ENCODE measurements at regions not wholly inside any gene's neighbourhood (a gene's known extent, or its start where the extent isn't known, plus 50 kb on each side); places are given as distances from the start of the nearest gene placed in this dataset.

GRCh38 chr12:127106041-127106440 lies 1160.9 kb upstream of the TMEM132C start:
- TF ChIP-seq, protein P1, sequence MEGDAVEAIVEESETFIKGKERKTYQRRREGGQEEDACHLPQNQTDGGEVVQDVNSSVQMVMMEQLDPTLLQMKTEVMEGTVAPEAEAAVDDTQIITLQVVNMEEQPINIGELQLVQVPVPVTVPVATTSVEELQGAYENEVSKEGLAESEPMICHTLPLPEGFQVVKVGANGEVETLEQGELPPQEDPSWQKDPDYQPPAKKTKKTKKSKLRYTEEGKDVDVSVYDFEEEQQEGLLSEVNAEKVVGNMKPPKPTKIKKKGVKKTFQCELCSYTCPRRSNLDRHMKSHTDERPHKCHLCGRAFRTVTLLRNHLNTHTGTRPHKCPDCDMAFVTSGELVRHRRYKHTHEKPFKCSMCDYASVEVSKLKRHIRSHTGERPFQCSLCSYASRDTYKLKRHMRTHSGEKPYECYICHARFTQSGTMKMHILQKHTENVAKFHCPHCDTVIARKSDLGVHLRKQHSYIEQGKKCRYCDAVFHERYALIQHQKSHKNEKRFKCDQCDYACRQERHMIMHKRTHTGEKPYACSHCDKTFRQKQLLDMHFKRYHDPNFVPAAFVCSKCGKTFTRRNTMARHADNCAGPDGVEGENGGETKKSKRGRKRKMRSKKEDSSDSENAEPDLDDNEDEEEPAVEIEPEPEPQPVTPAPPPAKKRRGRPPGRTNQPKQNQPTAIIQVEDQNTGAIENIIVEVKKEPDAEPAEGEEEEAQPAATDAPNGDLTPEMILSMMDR (IDR thresholded peaks at IDR 0.05): no peak
- TF ChIP-seq EP300 (IDR thresholded peaks at IDR 0.05) (no peak), POLR2A (IDR thresholded peaks at IDR 0.05; ENCODE audit: low read depth) (no peak)
